GM12865 (cell line): ENCODE measurements at regions not wholly inside any gene's neighbourhood (a gene's known extent, or its start where the extent isn't known, plus 50 kb on each side); places are given as distances from the start of the nearest gene placed in this dataset.
"Not testable (repeated sequence)": the region's sequence is repeated elsewhere in the genome, so short reads cannot be mapped to it uniquely, and the experiment has no call there.

Experiments
- DNase-seq: peaks from one replicate; pipeline ENCODE4 v3.0.0; 2010; ENCODE audit warnings: low read depth
- H3K4me3 ChIP-seq: 2 replicates; pipeline ENCODE4 v1.5.1; 2011; ENCODE audit warnings: mild to moderate bottlenecking, low read depth, low read length, control low read depth
- CTCF ChIP-seq: IDR thresholded peaks from 2 replicates; pipeline ENCODE4 v1.5.1; 2011; ENCODE audit warnings: low read length, control low read depth, low read depth, inconsistent platforms; ENCODE audit not compliant: insufficient read depth; ENCODE audit errors: missing control alignments

DNA sequence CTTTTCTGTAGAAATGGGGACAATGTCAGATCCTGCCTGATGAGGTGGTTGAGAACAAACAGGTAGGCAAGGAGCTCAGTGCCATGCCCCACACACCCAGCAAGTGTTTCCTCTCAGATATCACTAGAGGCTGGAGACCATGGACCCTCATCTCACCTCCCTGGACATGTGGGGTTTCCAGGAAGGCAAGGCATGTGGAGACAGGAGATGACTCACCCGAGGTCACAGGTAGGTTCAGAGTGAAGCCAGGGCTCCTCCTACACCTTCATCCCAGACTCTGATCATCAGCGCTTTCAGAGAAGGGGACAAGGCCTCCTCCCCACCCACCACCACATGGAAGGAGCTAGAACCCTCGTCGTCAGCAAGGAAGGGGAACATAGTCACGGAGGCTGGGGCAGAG is 69.2 kb downstream of the MATN1 start:
- no peak for TF ChIP-seq CTCF
- H3K4me3 ChIP-seq = no peak overlapping the region
- DNase-seq = no peak

DNA sequence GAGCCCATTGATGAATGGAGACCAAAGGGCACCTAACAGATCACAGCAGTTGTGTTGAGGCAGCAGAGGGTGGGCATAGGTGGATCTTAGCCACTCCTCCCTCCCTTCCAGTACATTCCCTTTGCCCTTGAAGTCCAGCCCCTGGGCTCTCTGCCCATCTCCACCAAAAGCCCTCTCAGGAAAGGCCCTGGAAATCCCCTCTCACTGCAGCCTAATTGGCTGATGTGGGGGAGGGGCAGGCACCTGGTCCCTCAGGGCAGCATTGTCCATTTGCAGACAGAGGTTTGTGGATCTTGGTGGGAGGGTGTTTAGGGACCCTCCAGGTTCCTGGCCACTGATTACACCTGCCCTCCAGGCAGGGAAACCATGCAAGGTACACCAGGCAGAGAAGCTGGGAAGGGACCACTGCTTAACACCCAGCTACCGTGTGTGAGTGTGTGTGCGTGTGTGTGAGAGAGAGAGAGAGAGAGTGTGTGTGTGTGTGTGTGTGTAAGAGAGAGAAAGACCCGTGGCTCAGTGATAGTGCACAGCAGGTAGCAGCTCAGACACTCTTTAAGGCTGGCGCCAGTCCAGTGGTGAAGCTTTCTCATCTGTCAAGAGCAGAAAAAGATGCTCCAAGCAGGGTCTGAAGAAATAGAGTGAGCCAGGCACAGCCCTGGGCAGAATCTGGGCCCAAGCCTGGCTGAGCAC is 71.1 kb downstream of the MATN1 start:
- H3K4me3 ChIP-seq = no peak overlapping the region
- peak; percentile 6 for DNase-seq
- TF ChIP-seq CTCF = no peak

DNA sequence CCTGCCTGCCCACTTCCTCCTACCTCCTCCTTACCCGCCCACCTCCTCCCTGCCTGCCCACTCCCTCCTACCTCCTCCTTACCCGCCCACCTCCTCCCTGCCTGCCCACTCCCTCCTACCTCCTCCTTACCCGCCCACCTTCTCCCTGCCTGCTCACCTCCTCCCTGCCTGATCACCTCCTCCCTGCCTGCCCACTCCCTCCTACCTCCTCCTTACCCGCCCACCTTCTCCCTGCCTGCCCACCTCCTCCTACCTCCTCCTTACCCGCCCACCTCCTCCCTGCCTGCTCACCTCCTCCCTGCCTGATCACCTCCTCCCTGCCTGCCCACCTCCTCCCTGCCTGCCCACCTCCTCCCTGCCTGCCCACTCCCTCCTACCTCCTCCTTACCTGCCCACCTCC is 72.0 kb downstream of the MATN1 start:
- not testable (repeated sequence) for DNase-seq, H3K4me3 ChIP-seq

- no peak overlapping the region for H3K4me3 ChIP-seq
- no peak for DNase-seq
- no peak for TF ChIP-seq CTCF
Observed at GRCh38 chr1:30650968-30651320, 72.4 kb downstream of the MATN1 start.

DNA sequence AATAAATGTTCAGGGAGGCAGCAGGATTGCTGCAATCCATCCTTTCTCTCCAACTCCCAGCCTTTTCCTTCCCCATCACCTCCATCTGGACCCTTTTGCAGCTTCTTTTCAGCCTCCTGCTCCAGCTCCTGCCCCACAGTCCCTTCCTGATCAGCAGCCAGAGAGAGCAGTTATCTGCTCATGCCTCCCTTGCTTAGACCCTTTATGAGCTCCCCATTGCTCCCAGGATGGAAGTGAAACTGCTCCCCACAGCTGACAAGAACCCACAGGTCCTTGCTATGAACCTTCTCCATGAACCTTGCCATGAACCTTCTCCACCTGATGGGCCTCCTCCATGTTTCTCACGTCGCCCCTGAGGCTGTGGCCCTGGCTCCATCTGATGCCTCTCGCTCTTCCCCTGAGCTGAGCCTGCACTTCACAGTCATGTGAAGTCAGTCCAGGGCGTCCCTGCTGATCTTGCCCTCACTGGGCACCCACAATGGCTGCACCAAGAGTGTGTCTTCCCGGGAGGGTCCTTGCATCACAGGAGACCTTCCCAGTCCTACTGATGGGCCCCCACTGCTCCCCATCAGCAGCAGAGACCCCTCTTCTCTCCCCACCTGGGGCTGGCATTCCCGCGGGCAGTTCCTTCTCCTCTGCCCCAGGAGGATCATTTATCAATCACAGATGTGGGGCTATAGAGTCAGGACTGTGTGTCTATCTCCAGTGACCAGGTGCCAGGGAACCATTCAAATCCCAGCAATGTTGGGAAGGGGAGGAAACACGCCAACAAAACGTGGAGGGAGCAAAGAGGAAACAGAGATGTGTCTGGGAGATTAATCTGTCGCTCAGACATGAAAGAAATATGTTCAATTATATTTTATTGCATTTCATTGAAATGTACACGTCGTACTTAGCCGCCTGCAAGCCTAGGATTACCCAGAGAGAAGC is 73.1 kb downstream of the MATN1 start:
- DNase-seq = no peak
- TF ChIP-seq CTCF = no peak
- no peak overlapping the region for H3K4me3 ChIP-seq

GRCh38 chr1:30649321-30649991 is 73.9 kb downstream of the MATN1 start:
- no peak for TF ChIP-seq CTCF
- no peak for DNase-seq

DNA sequence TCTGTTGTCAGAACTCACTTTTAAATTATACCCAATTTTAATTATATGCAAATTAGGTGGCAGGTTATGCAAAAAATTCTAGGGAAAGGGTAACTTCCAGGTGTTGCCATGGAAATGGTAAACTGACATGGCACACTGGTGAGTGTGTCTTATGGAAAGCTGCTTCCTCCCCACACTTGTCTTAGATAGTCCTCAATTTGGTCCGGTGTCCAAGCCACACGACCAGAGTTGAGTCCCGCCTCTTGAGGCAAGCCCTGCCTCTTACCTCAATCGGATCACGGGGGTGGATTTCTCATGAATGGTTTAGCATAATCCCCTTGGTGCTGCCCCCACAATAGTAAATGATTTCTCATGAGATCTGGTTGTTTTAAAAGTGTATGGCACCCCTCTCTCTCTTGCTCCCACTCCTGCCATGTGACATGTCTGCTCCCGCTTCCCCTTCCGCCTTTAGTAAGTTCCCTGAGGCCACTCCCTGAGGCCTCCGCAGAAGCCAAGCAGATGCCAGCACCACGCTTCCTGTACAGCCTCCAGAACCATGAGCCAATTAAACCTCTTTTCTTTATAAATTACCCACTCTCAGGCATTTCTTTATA is 74.9 kb downstream of the MATN1 start:
- no peak for DNase-seq
- H3K4me3 ChIP-seq = no peak overlapping the region
- no peak for TF ChIP-seq CTCF

More at GRCh38 chr1:30649321-30649991, 73.9 kb downstream of the MATN1 start:
- H3K4me3 ChIP-seq = no peak overlapping the region
